Breast epithelium (tissue), 4 donors: ENCODE measurements at regions not wholly inside any gene's neighbourhood (a gene's known extent, or its start where the extent isn't known, plus 50 kb on each side); places are given as distances from the start of the nearest gene placed in this dataset.

Experiments
- DNase-seq, 2 donors: peaks; one replicate each; pipeline ENCODE4 v3.0.0-alpha.2; 2019; ENCODE audit warnings: low spot score in 2 of 2
- H3K27ac ChIP-seq, 2 donors: fragments of 200-600 bp; sonication (generic) in 1 of 2; one replicate each; pipeline ENCODE4 v1.5.1; 2016 to 2019; ENCODE audit warnings: mild to moderate bottlenecking in 1 of 2
- H3K27me3 ChIP-seq, 2 donors: fragments of 200-600 bp; sonication (generic) in 1 of 2; one replicate each; pipeline versions ENCODE4 v1.5.1 to v1.6.0; 2017 to 2019; ENCODE audit warnings: control low read depth in 1 of 2, mild to moderate bottlenecking in 1 of 2
- H3K36me3 ChIP-seq: fragments of 200-600 bp; one replicate; pipeline ENCODE4 v1.5.1; 2019
- H3K4me1 ChIP-seq, 2 donors: fragments of 200-600 bp; sonication (generic); one replicate each; pipeline ENCODE4 v1.5.1; 2016 to 2019; ENCODE audit warnings: control low read depth in 1 of 2
- H3K4me3 ChIP-seq, 3 donors: fragments of 200-600 bp; sonication (generic); 1 replicate in 2 of 3; 2 replicates in 1 of 3; pipeline ENCODE4 v1.5.1; 2016 to 2019; ENCODE audit warnings: mild to moderate bottlenecking in 3 of 3, moderate library complexity in 2 of 3
- H3K9me3 ChIP-seq, 2 donors: fragments of 200-600 bp; sonication (generic) in 1 of 2; one replicate each; pipeline ENCODE4 v1.5.1; 2016 to 2019; ENCODE audit warnings: control low read depth in 1 of 2
- CTCF ChIP-seq, 3 donors: fragments of 450-650 bp; IDR thresholded peaks; one replicate each; pipeline ENCODE4 v1.5.1; 2016 to 2017; ENCODE audit warnings: antibody characterized with exemption in 3 of 3, mild to moderate bottlenecking in 3 of 3, moderate library complexity in 3 of 3
- POLR2A ChIP-seq: fragments of 450-650 bp; IDR thresholded peaks from one replicate; pipeline ENCODE4 v1.6.1; 2016; ENCODE audit warnings: antibody characterized with exemption, mild to moderate bottlenecking, moderate library complexity
- POLR2AphosphoS5 ChIP-seq, 3 donors: sonication (generic); formaldehyde crosslinking; IDR thresholded peaks; one replicate each; pipeline ENCODE4 v1.6.1; 2017; ENCODE audit warnings: antibody characterized with exemption in 3 of 3
- intact Hi-C: fragments of 100-400 bp; cut with DNase I; formaldehyde crosslinking; loops from one replicate; pipeline ENCODE4 v1.15.1; 2023; ENCODE audit warnings: low total_unique reads

DNA sequence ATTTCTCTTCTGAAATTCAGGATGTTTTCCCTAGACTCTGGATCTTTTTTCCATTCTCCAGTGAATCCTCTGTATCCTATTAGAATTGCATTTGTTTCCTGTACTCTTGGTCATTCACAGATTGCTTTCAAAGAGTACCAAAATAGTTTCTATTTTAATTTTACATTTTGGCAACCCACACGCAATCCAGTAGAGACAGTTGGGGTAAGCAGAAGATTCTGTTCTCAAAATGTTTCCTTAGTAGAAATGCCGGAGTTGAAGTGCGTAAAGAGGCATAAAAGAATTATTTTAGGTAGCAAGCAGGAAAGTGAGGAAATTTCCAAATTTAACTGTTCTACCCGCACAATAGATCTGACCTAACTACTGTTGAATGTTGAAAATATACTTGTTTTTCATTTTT is 842.4 kb downstream of the LUZP2 start:
- Histone ChIP-seq H3K4me1 (no peaks in the 10 kb centered on the region), H3K27me3 (no peaks in the 10 kb centered on the region), H3K27ac (no peak overlapping the region), H3K36me3 (no peaks in the 10 kb centered on the region), H3K9me3 (no peaks in the 10 kb centered on the region), H3K4me3 (no peak overlapping the region)
- TF ChIP-seq CTCF (IDR thresholded peaks at IDR 0.05) (no peak), POLR2A (no peak), POLR2AphosphoS5 (IDR thresholded peaks at IDR 0.05) (no peak)
- intact Hi-C loops, result no loop called here
- no peak for DNase-seq

DNA sequence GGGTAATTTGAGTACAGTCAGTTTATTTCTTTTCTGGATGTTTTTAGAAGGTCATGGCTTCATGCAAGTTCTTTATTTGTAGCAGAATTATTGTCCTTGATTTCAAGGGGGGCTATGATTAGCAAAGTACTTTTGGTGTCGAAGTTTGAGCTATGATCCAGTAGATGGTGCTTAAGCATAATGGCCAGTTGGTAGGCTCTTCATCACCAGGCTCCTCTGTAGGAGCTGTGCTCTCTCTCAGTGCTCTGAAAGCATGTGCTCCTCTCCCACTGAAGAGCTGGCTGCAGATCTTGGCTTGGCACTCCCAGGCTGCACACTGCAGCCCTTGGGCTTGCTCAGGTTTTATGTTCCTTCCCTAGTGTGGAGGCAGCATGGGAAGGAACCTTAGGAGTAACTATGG is 852.7 kb downstream of the LUZP2 start:
- TF ChIP-seq POLR2AphosphoS5 (IDR thresholded peaks at IDR 0.05) (no peak), CTCF (IDR thresholded peaks at IDR 0.05) (no peak), POLR2A (no peak)
- intact Hi-C loops, result no loop called here
- no peak overlapping the region for H3K4me3 ChIP-seq
- H3K27me3 ChIP-seq, result no peaks in the 10 kb centered on the region
- DNase-seq, result no peak
- H3K36me3 ChIP-seq, result no peaks in the 10 kb centered on the region
- no peak overlapping the region for H3K27ac ChIP-seq
- no peaks in the 10 kb centered on the region for H3K4me1 ChIP-seq
- peaks cover 0 to 8% of the 10 kb centered on the region in 2 donors for H3K9me3 ChIP-seq

DNA sequence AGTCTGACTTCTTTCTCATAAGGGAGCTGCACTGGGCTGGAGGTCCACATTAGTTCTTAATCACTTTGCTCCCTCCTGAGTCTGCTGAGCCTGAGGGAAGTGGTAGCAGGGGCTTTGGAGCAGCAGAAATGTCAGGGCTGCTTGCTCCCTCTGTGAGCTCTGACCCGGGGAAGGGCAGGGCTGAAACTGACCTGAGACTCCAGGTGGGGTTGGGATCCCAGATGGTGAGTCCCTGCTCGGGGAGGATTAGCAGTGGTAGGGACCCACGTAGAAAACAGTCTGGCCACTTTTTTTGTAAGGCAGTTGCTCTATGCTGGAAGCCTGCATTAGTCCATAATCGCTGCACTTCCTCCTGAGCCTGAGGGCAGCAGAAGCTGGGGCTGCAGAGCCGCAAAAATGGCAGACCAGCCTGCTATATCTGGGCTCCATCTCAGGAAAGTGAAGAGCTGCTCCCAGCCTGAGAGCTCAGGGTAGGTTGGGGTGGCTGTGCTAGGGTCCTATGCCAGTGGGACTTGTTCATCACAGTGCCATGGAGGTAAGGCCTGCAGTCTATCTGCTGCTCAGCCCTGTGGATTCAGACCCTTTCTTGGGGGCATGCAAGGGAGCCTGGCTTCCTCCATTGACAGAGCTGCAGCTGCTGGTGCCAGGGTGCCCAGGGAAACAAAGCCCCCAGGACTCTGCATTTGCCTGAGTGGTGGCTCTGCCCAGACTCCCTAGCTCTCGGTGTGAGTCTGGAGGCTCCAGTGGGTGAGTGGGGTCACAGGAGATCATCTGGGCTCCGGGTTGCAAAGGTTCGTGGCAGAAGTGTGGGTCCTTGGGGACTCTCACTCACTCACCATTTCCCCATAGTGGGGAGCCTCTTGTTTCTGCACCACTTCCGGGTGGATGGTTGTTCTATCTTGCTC is 854.3 kb downstream of the LUZP2 start:
- no peak for DNase-seq
- Histone ChIP-seq H3K9me3 (peaks cover 0 to 8% of the 10 kb centered on the region in 2 donors), H3K27ac (no peak overlapping the region), H3K36me3 (no peaks in the 10 kb centered on the region), H3K4me1 (no peaks in the 10 kb centered on the region), H3K4me3 (no peak overlapping the region), H3K27me3 (no peaks in the 10 kb centered on the region)
- intact Hi-C loops, result no loop called here
- TF ChIP-seq POLR2AphosphoS5 (IDR thresholded peaks at IDR 0.05) (no peak), CTCF (IDR thresholded peaks at IDR 0.05) (no peak), POLR2A (no peak)

- no peak for DNase-seq
- H3K36me3 ChIP-seq, result no peaks in the 10 kb centered on the region
- no peaks in the 10 kb centered on the region for H3K4me1 ChIP-seq
- intact Hi-C loops, result no loop called here
- no peak for TF ChIP-seq POLR2AphosphoS5 (IDR thresholded peaks at IDR 0.05)
- no peak for TF ChIP-seq CTCF (IDR thresholded peaks at IDR 0.05)
- TF ChIP-seq POLR2A, result no peak
- H3K4me3 ChIP-seq, result no peak overlapping the region
- no peaks in the 10 kb centered on the region for H3K9me3 ChIP-seq
- H3K27ac ChIP-seq, result no peak overlapping the region
- no peaks in the 10 kb centered on the region for H3K27me3 ChIP-seq
These were observed 860.3 kb downstream of the LUZP2 start for GRCh38 chr11:25357133-25357532.

DNA sequence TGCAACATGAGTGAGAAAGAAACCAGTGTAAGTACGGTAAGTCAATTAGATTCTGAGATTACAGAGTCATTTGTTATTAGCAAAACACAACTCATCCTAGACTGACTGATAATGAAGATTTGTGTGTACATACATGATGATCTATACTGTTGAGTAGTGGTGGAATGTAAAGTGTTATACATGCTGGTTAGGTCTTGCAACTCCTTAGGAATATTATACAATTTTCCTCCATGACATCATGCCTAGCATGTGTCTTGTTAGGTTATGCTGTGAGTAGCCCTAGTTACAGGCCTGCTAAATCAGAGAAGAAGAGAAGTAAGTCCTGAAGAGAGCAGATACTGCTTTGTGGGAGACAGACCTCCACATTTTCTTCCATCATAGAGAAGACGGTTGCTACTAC is 880.6 kb downstream of the LUZP2 start:
- no peak overlapping the region for H3K4me3 ChIP-seq
- H3K9me3 ChIP-seq, result peaks cover 0 to 11% of the 10 kb centered on the region in 2 donors
- no peaks in the 10 kb centered on the region for H3K27me3 ChIP-seq
- H3K4me1 ChIP-seq, result no peaks in the 10 kb centered on the region
- H3K27ac ChIP-seq, result no peak overlapping the region
- H3K36me3 ChIP-seq, result no peaks in the 10 kb centered on the region
- DNase-seq, result no peak
- intact Hi-C loops, result no loop called here
- TF ChIP-seq POLR2AphosphoS5 (IDR thresholded peaks at IDR 0.05) (no peak), POLR2A (no peak), CTCF (IDR thresholded peaks at IDR 0.05) (no peak)
